ENCODE measurements at regions not wholly inside any gene's neighbourhood (a gene's known extent, or its start where the extent isn't known, plus 50 kb on each side); places are given as distances from the start of the nearest gene placed in this dataset.

- DNase-seq, result no peak
- no peaks in the 10 kb centered on the region for H3K27me3 Mint-ChIP-seq (ENCODE audit: unreplicated experiment)
- CTCF ChIA-PET, result no interaction called here
- H3K9me3 Mint-ChIP-seq (ENCODE audit: low read depth, unreplicated experiment), result peaks cover 2% of the 10 kb centered on the region
- H3K36me3 Mint-ChIP-seq (ENCODE audit: insufficient read depth, unreplicated experiment), result no peaks in the 10 kb centered on the region
- intact Hi-C loops (cut with micrococcal nuclease; ENCODE audit: unreplicated experiment), result no loop called here
- H3K4me1 Mint-ChIP-seq (ENCODE audit: low read depth, unreplicated experiment), result no peaks in the 10 kb centered on the region
- no peak for TF ChIP-seq CTCF (IDR thresholded peaks at IDR 0.05; ENCODE audit: unreplicated experiment)
- BruUV-seq (replicated peaks), result no TSS peak
- H3K27ac Mint-ChIP-seq (ENCODE audit: unreplicated experiment), result no peak overlapping the region
- H3K4me3 Mint-ChIP-seq (ENCODE audit: low read depth, unreplicated experiment), result no peak overlapping the region
These were observed 201.9 kb downstream of the DIPK2A start for GRCh38 chr3:144173491-144173890.

- BruUV-seq (replicated peaks), result no TSS peak
- Mint-ChIP-seq H3K9me3 (ENCODE audit: low read depth, unreplicated experiment) (peaks cover 2% of the 10 kb centered on the region), H3K4me1 (ENCODE audit: low read depth, unreplicated experiment) (no peaks in the 10 kb centered on the region), H3K4me3 (ENCODE audit: low read depth, unreplicated experiment) (no peak overlapping the region), H3K27me3 (ENCODE audit: unreplicated experiment) (no peaks in the 10 kb centered on the region), H3K27ac (ENCODE audit: unreplicated experiment) (no peak overlapping the region), H3K36me3 (ENCODE audit: insufficient read depth, unreplicated experiment) (no peaks in the 10 kb centered on the region)
- no peak for TF ChIP-seq CTCF (IDR thresholded peaks at IDR 0.05; ENCODE audit: unreplicated experiment)
- intact Hi-C loops (cut with micrococcal nuclease; ENCODE audit: unreplicated experiment), result no loop called here
- CTCF ChIA-PET, result interaction anchor here (0.6 kb wide), 2 partner anchors 40 to 702 kb away, joined by 3 to 4 read pairs; no protein-coding TSS in a partner anchor
- no peak for DNase-seq
These were observed 204.2 kb downstream of the DIPK2A start for GRCh38 chr3:144175644-144176425.

GRCh38 chr3:144177649-144178048, 206.0 kb downstream of the DIPK2A start:
- BruUV-seq (replicated peaks), result no TSS peak

GRCh38 chr3:144178607-144179006, 207.0 kb downstream of the DIPK2A start:
- Mint-ChIP-seq H3K36me3 (ENCODE audit: insufficient read depth, unreplicated experiment) (no peaks in the 10 kb centered on the region), H3K4me3 (ENCODE audit: low read depth, unreplicated experiment) (no peak overlapping the region), H3K9me3 (ENCODE audit: low read depth, unreplicated experiment) (no peaks in the 10 kb centered on the region), H3K27ac (ENCODE audit: unreplicated experiment) (no peak overlapping the region), H3K4me1 (ENCODE audit: low read depth, unreplicated experiment) (no peaks in the 10 kb centered on the region), H3K27me3 (ENCODE audit: unreplicated experiment) (no peaks in the 10 kb centered on the region)
- TF ChIP-seq CTCF (IDR thresholded peaks at IDR 0.05; ENCODE audit: unreplicated experiment), result no peak
- no TSS peak for BruUV-seq (replicated peaks)
- CTCF ChIA-PET, result no interaction called here
- DNase-seq, result no peak
- intact Hi-C loops (cut with micrococcal nuclease; ENCODE audit: unreplicated experiment), result no loop called here

More at GRCh38 chr3:144177649-144178048, 206.0 kb downstream of the DIPK2A start:
- Mint-ChIP-seq H3K36me3 (ENCODE audit: insufficient read depth, unreplicated experiment) (no peaks in the 10 kb centered on the region), H3K27ac (ENCODE audit: unreplicated experiment) (no peak overlapping the region), H3K27me3 (ENCODE audit: unreplicated experiment) (no peaks in the 10 kb centered on the region), H3K4me3 (ENCODE audit: low read depth, unreplicated experiment) (no peak overlapping the region), H3K9me3 (ENCODE audit: low read depth, unreplicated experiment) (peaks cover 2% of the 10 kb centered on the region), H3K4me1 (ENCODE audit: low read depth, unreplicated experiment) (no peaks in the 10 kb centered on the region)
- CTCF ChIA-PET, result no interaction called here
- no peak for DNase-seq
- no peak for TF ChIP-seq CTCF (IDR thresholded peaks at IDR 0.05; ENCODE audit: unreplicated experiment)
- intact Hi-C loops (cut with micrococcal nuclease; ENCODE audit: unreplicated experiment), result no loop called here

Data from Calu3 (cell line).